Neural cell (in vitro differentiated cells): ENCODE measurements at regions not wholly inside any gene's neighbourhood (a gene's known extent, or its start where the extent isn't known, plus 50 kb on each side); places are given as distances from the start of the nearest gene placed in this dataset.

Experiments used
- H2AFZ ChIP-seq: fragments of 200-600, 300-800 bp; sonication (generic), shearing (Covaris generic); 2 replicates; pipeline ENCODE4 v1.6.0; 2014; ENCODE audit warnings: low read depth, mild to moderate bottlenecking, antibody characterized with exemption, low read length, moderate library complexity
- H3F3A ChIP-seq: fragments of 200-600 bp; shearing (Covaris generic); 2 replicates; pipeline ENCODE4 v1.6.1; 2016; ENCODE audit warnings: mild to moderate bottlenecking, moderate library complexity, mixed read lengths, antibody characterized with exemption, low read length; ENCODE audit not compliant: insufficient read depth, poor library complexity, severe bottlenecking
- H3K27ac ChIP-seq: fragments of 200-600, 300-800 bp; sonication (generic), shearing (Covaris generic); 2 replicates; pipeline ENCODE4 v1.5.1; 2014; ENCODE audit warnings: mild to moderate bottlenecking, low read length, moderate library complexity
- H3K27me3 ChIP-seq: fragments of 300-800, 200-600 bp; sonication (generic), shearing (Covaris generic); 2 replicates; pipeline ENCODE4 v1.6.0; 2014; ENCODE audit warnings: mild to moderate bottlenecking, low read depth, low read length, moderate library complexity; ENCODE audit not compliant: insufficient read depth
- H3K36me3 ChIP-seq: fragments of 300-800, 200-600 bp; sonication (generic), shearing (Covaris generic); 2 replicates; pipeline ENCODE4 v1.5.1; 2014; ENCODE audit warnings: mild to moderate bottlenecking, antibody characterized with exemption, low read length, moderate library complexity; ENCODE audit not compliant: insufficient read depth
- H3K4me2 ChIP-seq: fragments of 300-800, 200-600 bp; sonication (generic), shearing (Covaris generic); 2 replicates; pipeline ENCODE4 v1.6.0; 2014; ENCODE audit warnings: mild to moderate bottlenecking, low read length
- H3K4me3 ChIP-seq: fragments of 300-800, 200-600 bp; sonication (generic), shearing (Covaris generic); 2 replicates; pipeline ENCODE4 v1.5.1; 2014; ENCODE audit warnings: mild to moderate bottlenecking, low read length, moderate library complexity
- H3K79me2 ChIP-seq: fragments of 200-600 bp; shearing (Covaris generic); replicated peaks from 2 replicates; pipeline ENCODE4 v1.6.0; 2014; ENCODE audit warnings: mild to moderate bottlenecking, low read length, moderate library complexity; ENCODE audit not compliant: insufficient read depth
- H3K9ac ChIP-seq: fragments of 300-800, 200-600 bp; sonication (generic), shearing (Covaris generic); 2 replicates; pipeline ENCODE4 v1.6.1; 2016; ENCODE audit warnings: mild to moderate bottlenecking, low read length, mixed read lengths
- H3K9me2 ChIP-seq: fragments of 200-600 bp; shearing (Covaris generic); 2 replicates; pipeline ENCODE4 v1.6.1; 2016; ENCODE audit warnings: mild to moderate bottlenecking, low read length, mixed read lengths; ENCODE audit not compliant: insufficient read depth
- H3K9me3 ChIP-seq: fragments of 200-600, 300-800 bp; sonication (generic), shearing (Covaris generic); 2 replicates; pipeline ENCODE4 v1.6.1; 2016; ENCODE audit warnings: mild to moderate bottlenecking, mixed run types, low read length, moderate library complexity, mixed read lengths
- H4K20me1 ChIP-seq: fragments of 200-600 bp; shearing (Covaris generic); 2 replicates; pipeline ENCODE4 v1.6.1; 2016; ENCODE audit warnings: mild to moderate bottlenecking, mixed run types; ENCODE audit not compliant: insufficient read depth
- EP300 ChIP-seq: fragments of 450-650 bp; conservative IDR thresholded peaks from 2 replicates; pipeline ENCODE4 v1.6.1; 2014; ENCODE audit warnings: antibody characterized with exemption, mild to moderate bottlenecking, moderate library complexity; ENCODE audit not compliant: poor library complexity, severe bottlenecking
- EZH2 ChIP-seq: fragments of 200-600, 300-800 bp; shearing (Covaris generic), sonication (generic); IDR thresholded peaks from 2 replicates; pipeline ENCODE4 v1.6.1; 2014; ENCODE audit warnings: antibody characterized with exemption, low read length, borderline replicate concordance, mild to moderate bottlenecking; ENCODE audit not compliant: insufficient read depth, poor library complexity, severe bottlenecking
- MXI1 ChIP-seq: fragments of 450-650 bp; conservative IDR thresholded peaks from 2 replicates; pipeline ENCODE4 v1.6.1; 2014; ENCODE audit warnings: antibody characterized with exemption, mild to moderate bottlenecking; ENCODE audit not compliant: poor library complexity, severe bottlenecking
- POLR2AphosphoS5 ChIP-seq: IDR thresholded peaks from 2 replicates; pipeline ENCODE4 v1.6.1; 2012
- RAD21 ChIP-seq: fragments of 450-650 bp; conservative IDR thresholded peaks from 2 replicates; pipeline ENCODE4 v1.6.1; 2014; ENCODE audit warnings: antibody characterized with exemption, mild to moderate bottlenecking, moderate library complexity
- SMC3 ChIP-seq: fragments of 450-650 bp; conservative IDR thresholded peaks from 2 replicates; pipeline ENCODE4 v1.6.1; 2014; ENCODE audit warnings: antibody characterized with exemption, mild to moderate bottlenecking, moderate library complexity; ENCODE audit not compliant: poor library complexity
- TAF1 ChIP-seq: IDR thresholded peaks from 2 replicates; pipeline ENCODE4 v1.6.1; 2012; ENCODE audit warnings: low read depth
- TF ChIP-seq, protein P1 (sequence below): fragments of 450-650 bp; IDR thresholded peaks from 2 replicates; pipeline ENCODE4 v1.5.1; 2014; ENCODE audit warnings: antibody characterized with exemption, mild to moderate bottlenecking, moderate library complexity; ENCODE audit not compliant: poor library complexity, severe bottlenecking
- TF ChIP-seq, protein P2 (sequence below): IDR thresholded peaks from 2 replicates; pipeline ENCODE4 v1.6.1; 2012; ENCODE audit warnings: borderline replicate concordance

DNA sequence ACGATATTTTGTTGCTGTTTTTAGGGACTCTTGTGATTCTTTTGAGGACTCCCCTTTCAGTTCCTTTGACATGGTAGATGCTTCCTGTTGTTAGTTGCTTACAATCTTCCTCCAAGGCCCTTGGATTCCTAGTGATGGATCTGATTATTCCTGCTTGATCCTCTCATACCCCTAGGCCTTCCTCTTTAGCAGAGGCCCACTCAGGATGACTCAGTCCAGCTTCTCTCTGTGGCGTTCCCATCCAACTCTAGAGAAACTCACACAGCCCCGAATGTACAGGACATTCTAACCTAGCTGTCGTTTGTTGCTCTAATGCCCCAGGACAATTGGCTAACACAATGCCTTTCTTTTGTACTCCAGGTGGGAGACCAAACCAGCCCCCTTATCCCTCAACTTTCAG, 191.4 kb downstream of the POSTN start:
- no peak for TF ChIP-seq EP300
- TF ChIP-seq POLR2AphosphoS5: no peak
- TF ChIP-seq MXI1: no peak
- TF ChIP-seq TAF1: no peak
- TF ChIP-seq, protein P1, sequence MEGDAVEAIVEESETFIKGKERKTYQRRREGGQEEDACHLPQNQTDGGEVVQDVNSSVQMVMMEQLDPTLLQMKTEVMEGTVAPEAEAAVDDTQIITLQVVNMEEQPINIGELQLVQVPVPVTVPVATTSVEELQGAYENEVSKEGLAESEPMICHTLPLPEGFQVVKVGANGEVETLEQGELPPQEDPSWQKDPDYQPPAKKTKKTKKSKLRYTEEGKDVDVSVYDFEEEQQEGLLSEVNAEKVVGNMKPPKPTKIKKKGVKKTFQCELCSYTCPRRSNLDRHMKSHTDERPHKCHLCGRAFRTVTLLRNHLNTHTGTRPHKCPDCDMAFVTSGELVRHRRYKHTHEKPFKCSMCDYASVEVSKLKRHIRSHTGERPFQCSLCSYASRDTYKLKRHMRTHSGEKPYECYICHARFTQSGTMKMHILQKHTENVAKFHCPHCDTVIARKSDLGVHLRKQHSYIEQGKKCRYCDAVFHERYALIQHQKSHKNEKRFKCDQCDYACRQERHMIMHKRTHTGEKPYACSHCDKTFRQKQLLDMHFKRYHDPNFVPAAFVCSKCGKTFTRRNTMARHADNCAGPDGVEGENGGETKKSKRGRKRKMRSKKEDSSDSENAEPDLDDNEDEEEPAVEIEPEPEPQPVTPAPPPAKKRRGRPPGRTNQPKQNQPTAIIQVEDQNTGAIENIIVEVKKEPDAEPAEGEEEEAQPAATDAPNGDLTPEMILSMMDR: no peak
- no peak for TF ChIP-seq EZH2
- TF ChIP-seq, protein P2, sequence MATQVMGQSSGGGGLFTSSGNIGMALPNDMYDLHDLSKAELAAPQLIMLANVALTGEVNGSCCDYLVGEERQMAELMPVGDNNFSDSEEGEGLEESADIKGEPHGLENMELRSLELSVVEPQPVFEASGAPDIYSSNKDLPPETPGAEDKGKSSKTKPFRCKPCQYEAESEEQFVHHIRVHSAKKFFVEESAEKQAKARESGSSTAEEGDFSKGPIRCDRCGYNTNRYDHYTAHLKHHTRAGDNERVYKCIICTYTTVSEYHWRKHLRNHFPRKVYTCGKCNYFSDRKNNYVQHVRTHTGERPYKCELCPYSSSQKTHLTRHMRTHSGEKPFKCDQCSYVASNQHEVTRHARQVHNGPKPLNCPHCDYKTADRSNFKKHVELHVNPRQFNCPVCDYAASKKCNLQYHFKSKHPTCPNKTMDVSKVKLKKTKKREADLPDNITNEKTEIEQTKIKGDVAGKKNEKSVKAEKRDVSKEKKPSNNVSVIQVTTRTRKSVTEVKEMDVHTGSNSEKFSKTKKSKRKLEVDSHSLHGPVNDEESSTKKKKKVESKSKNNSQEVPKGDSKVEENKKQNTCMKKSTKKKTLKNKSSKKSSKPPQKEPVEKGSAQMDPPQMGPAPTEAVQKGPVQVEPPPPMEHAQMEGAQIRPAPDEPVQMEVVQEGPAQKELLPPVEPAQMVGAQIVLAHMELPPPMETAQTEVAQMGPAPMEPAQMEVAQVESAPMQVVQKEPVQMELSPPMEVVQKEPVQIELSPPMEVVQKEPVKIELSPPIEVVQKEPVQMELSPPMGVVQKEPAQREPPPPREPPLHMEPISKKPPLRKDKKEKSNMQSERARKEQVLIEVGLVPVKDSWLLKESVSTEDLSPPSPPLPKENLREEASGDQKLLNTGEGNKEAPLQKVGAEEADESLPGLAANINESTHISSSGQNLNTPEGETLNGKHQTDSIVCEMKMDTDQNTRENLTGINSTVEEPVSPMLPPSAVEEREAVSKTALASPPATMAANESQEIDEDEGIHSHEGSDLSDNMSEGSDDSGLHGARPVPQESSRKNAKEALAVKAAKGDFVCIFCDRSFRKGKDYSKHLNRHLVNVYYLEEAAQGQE: no peak
- TF ChIP-seq SMC3: no peak
- TF ChIP-seq RAD21: no peak
- no peaks in the 10 kb centered on the region for H3K9me2 ChIP-seq
- no peak overlapping the region for H3K9ac ChIP-seq
- H3K79me2 ChIP-seq: no peaks in the 10 kb centered on the region
- no peaks in the 10 kb centered on the region for H4K20me1 ChIP-seq
- no peak overlapping the region for H3K27ac ChIP-seq
- no peaks in the 10 kb centered on the region for H3F3A ChIP-seq
- H3K27me3 ChIP-seq: no peaks in the 10 kb centered on the region
- H3K4me3 ChIP-seq: no peak overlapping the region
- H3K4me2 ChIP-seq: no peak overlapping the region
- H2AFZ ChIP-seq: no peak overlapping the region
- no peaks in the 10 kb centered on the region for H3K36me3 ChIP-seq
- H3K9me3 ChIP-seq: no peaks in the 10 kb centered on the region

DNA sequence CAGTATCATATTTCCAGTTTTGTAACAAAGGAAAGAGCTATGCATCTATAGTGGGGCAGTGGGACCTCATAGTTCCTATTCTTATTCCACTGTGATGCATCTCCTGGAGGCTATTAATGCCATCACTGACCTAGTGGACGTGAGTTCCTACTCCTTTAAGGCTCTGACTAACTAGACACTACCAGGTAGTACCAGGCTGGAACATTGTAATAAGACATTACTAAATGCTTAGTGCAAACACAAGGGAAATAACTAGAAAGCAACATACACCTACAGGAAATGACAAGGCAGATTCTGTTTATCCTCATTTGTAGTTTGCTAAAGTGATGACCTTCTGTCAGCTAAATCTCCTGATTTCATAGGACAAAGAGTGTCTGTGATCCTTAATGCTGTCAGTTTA, 192.5 kb downstream of the POSTN start:
- no peaks in the 10 kb centered on the region for H3K9me2 ChIP-seq
- no peak overlapping the region for H3K4me2 ChIP-seq

More for the DNA sequence above, 192.5 kb downstream of the POSTN start:
- no peaks in the 10 kb centered on the region for H3K27me3 ChIP-seq
- no peaks in the 10 kb centered on the region for H3K36me3 ChIP-seq
- H4K20me1 ChIP-seq: no peaks in the 10 kb centered on the region
- no peak overlapping the region for H2AFZ ChIP-seq
- no peaks in the 10 kb centered on the region for H3K9me3 ChIP-seq
- H3K9ac ChIP-seq: no peak overlapping the region
- H3F3A ChIP-seq: no peaks in the 10 kb centered on the region
- no peaks in the 10 kb centered on the region for H3K79me2 ChIP-seq
- H3K27ac ChIP-seq: no peak overlapping the region
- H3K4me3 ChIP-seq: no peak overlapping the region
- TF ChIP-seq EP300 (no peak), TAF1 (no peak), RAD21 (no peak), MXI1 (no peak), POLR2AphosphoS5 (no peak), EZH2 (no peak)
- TF ChIP-seq, protein P1: no peak
- TF ChIP-seq, protein P2: no peak
